HG03095 (cell line): ENCODE measurements at regions not wholly inside any gene's neighbourhood (a gene's known extent, or its start where the extent isn't known, plus 50 kb on each side); places are given as distances from the start of the nearest gene placed in this dataset.

ENCODE experiments used
- ATAC-seq: cut with Tn5 transposase; IDR thresholded peaks from one replicate; pipeline ENCODE4 v1.9.1; 2021; ENCODE audit warnings: moderate library complexity; ENCODE audit not compliant: unreplicated experiment

DNA sequence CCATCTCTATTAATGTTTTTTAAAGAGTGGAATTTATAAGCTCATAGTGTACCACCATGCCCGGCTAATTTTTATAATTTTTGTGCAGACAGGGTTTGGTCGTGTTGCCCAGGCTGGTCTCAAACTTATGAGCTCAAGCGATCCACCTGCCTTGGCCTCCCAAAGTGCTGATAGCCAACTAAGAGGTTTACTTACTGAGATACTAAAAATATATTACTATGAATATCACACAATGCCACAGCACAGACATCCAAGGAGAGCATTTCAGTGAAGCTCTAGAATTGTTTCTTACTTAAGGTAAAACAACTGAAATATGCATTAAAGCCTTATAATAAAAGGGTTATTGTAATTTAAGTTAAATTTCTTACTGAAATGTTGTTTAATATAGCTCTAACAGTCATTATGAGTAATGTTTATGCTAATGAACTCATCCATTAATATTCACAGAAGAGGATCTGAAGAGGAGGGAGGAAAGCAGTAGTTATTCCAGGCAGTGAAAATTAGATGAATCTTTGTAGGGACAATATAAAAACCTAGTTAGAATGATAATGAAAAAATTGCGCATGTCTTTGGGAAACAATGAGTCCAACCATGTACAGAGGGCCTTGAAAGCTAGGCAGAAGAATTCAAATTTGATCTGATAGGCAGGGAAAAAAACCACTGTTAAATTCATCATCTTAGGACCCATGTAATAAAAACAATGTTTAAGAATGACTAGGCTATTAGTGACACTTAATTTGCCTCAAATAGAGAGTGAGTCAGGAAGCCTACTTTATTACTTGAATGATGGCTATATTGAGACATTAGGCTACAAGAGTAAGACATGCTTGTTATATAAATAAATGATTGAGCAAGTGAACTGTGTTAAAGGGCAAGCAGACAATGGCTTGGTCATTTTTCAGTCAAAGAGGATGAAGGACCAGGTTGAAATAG, 99.2 kb downstream of the SLC41A2 start:
- no peak for ATAC-seq

DNA sequence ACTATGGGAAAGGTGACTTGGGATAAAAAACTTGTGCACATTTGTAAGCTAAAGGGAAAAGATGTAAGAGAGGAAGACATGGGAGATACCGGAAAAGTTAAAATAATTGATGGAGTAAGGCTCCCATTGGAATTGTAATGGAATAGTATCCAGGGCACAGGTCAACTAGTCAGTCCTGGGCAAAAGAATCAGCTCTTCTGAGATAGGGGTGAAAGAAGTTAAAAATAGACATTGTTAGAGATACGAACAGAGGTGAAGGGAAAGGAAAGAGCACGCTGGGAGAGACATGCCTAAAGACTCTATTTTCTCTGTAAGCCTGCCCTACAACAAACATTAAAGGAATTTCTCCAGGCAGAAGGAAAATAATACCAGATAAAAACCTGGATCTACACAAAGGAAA, 101.6 kb downstream of the SLC41A2 start:
- no peak for ATAC-seq

DNA sequence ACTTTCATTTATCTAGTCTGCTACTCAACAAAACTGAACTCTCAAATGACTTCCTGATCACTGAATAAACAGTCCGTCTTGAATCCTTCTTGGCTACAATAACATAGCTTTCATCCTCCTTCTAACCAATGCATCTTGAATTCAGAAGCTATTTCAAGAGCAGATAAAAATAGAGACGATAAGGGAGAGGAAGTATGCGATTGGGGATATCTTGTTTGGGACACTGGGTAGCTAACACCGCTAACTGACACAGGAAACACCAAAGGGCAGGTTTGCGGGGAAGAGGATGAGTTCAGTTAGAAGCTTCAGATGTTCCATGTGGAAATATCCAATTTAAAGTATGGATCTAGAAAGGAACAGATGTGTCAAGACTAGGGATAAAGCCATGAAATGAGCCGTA, 102.5 kb downstream of the SLC41A2 start:
- no peak for ATAC-seq

DNA sequence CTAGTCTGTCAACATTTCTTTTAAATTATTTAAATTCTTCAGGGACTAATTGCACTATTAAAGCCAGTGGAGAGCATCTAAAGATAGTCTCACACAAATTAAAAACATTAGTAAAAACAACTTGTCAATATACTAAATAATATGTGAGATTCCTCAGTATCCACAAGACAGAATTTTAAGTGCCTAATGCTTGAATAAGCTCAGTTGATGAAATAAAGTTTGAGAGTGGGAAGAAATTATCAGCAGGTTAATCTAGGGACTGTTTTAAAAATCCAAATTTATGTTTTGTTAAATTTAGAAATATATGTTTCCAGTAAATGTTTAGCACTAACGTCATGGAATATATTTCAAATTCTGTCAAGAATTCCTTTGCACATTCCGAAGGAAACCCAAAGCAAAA, 105.2 kb downstream of the SLC41A2 start:
- no peak for ATAC-seq

DNA sequence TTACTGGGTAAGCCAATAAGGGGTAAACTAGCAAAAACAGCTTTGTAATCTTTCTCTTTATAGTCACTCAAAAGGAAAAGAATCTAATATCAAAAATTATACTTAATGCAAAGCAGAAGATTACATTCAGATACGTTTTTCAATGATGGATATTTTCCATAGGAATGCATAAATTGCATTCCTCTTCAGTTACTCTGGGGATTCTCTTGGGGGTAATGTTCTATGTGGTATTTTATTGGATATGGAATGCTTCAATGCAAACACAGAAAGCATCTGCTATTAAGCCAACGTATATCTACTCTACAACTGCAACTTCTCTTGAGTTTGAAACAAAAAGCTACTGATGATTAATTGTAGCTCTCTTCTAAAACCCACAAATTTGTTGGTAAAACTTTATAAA, 106.0 kb downstream of the SLC41A2 start:
- ATAC-seq, result no peak

DNA sequence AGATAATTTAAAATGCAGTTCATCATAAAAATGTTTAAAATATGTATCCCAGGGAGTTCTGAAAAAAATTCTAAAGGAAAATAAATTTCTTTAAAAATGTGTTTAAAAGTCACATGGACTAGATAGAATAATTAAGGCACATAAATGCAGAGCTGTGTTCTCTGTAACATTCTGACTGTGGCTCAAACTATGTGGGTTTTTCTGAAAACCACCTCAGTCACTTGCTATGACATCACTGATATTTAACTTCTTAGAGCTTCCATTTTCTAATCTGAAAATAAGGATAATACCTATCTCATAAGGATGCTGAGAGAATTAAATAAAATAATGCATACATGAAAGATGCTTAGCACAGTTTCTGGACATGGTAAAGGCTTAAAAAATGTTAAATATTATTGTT, 107.3 kb downstream of the SLC41A2 start:
- ATAC-seq, result no peak

DNA sequence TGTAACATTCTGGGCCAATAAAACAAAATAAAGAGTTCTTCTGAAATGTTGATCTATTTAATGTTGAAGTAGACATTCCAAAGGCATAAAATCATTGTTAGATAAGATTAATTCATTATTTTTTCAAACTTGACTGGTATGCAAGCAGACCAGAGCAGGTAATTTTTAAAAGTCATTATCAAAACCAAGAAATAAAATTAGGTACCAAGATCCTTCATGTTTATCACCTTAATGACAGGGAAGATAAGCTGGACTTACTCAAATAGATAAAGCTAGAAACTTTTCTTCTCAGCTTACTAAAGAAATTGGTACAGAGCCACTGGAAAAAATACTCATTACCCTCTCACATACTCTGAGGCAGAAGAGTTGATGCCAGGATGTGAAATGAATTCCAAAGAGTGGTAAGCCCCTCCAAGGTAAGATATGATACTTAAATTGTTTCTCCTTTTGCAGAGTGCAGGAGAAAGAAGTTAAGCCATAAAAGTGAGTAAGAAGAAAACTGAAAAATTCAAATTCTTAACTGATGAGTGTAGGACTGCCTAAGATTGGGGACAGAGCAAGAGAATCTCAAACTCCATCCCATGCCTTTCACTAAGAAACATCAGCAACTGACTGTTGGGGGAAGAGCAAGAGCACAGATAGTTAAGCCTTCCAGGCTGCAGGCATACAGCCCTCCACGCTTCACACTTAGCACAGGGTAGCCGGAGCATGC, 111.9 kb downstream of the SLC41A2 start:
- no peak for ATAC-seq

DNA sequence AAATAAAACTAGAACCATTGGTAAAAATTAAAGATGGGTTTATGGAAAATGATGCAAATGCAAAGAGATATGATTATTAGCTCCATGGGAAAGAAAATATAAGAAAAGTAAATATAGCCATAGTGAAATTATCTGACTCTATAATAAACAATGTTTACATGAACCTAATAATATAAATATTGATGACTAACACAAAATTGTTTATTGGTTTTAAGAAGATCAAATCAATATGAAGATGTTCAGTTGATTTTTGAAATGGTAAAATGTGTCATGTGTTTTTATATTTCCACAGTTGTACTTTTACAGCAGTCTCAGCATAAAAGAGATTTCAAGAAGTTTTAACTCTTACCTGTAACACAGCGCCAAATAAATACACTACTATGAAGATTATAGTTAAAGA, 114.0 kb downstream of the SLC41A2 start:
- no peak for ATAC-seq

DNA sequence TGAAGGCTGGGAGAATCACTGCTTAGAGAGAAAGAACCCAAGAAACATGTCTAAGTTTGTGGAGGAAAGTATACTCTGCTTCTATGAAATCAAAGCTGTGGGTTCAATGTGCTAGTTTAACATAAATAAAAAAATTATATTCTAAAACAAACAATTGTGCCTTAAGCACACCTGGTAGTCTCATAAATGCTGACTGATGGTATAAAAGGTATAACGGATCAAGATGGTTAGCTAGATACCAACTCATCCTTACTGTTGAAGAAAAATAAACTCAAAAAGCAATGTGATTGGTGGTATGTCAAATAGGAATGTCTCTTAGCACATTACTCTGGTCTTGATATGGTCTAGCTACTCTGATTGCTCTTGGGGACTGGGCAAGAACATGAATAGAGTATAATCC, 117.8 kb downstream of the SLC41A2 start:
- no peak for ATAC-seq

DNA sequence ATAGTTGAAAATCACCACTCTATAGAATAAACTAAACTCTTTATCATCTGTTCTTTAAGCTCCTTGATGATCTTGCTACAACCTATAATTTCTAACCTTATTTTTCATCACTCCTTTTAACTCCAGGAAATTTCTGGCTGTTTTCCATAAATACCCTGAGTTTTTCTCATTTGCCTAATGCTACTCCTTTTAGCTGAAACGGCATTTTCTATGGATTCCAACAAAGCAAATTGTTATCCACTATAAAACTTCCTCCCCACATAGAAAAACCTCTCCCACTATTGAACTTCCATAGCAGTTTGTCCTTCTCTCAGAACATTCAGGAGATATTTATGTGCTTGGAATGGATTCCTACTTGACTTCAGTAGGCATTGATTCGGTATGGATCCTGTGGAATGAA, 122.8 kb downstream of the SLC41A2 start:
- no peak for ATAC-seq

DNA sequence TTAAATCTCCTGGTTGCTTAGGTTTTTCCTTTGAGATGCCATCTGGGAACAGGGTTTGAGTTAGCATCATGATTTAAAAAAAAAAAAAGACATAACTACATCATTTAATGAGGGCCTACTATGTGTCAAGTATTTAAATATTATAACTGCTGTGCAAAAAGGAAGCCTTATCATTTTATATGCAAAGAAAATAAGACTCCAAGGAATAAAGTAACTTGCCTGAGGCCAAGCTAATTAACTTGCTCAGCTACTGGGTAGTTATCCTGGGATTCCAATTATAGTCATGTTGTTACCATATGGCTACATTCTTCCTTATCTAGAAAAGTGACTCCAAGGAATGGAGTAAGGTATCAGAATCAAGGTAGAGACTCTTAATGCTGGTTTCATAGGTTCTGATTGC, 123.5 kb downstream of the SLC41A2 start:
- no peak for ATAC-seq

DNA sequence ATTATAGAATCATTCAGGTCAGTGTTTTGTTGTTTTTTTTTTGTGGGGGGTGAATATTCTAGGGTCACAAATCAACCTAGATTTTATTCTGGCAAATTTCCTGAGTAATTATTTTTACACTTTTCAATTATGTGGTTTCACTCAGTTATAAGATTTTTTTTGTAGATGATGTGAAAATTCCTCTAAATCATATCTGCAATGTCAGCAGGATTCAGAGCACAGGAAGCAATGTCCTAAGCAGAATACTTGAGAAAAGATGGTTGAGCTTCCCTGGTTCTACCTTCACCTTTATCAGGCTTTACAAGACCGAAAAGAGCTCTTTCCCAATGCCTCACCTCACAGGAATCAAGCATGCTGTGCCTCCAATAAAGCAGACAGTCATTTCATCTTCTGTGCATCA, 124.3 kb downstream of the SLC41A2 start:
- no peak for ATAC-seq

DNA sequence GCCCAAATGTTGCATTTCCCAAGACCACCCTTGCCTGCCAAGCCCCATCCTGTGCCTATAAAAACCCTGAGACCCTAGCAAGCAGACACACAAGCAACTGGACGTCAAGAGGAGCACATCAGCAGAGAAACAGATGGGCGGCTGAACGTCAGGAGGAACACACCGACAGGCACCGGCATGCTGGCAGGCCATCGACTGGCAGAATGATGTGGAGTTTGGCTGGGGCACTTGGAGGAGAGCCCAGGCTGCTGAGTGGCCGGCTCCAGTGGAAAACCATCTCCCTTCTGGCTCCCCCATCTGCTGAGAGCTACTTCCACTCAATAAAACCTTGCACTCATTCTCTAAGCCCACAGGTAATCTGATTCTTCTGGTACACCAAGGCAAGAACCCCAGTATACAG, 130.1 kb downstream of the SLC41A2 start:
- ATAC-seq, result no peak

DNA sequence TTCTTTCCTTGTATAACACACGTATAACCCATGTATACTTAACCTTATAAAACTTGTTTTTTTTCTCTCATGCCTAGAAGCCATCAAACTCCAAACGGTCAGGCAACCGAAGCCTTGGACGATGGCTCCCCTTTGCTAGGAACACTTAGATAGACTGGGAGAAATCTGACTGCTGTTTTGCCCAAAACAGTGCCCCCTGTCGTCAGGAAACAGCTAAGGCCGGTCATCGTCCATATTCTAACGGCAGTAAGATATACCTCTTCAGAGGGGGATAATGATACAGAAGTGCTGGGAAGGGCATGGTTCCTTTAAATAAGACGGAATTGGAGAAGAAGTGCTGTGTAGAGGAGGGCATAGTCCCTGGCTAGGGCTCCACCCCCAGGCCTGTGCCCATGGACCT, 130.5 kb downstream of the SLC41A2 start:
- no peak for ATAC-seq

DNA sequence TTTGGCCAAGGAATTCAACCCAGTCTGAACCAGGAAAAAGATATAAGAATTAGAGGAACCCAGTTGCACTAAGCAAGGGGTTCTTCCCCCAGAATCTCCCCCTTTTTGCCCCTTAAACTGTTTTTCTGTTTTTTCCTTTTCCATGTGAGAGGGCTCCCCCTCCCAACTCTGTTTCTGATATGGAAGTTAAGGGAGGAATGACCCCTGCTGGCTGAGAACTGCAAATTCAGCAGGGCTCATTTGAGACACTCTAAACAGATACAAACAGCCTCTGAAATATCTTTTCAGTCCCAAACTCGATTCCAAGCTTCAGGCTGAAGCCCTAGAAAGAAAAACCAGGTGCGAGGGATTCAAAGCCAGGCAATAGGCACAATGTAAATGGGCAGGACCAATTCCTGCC, 132.7 kb downstream of the SLC41A2 start:
- ATAC-seq, result no peak

DNA sequence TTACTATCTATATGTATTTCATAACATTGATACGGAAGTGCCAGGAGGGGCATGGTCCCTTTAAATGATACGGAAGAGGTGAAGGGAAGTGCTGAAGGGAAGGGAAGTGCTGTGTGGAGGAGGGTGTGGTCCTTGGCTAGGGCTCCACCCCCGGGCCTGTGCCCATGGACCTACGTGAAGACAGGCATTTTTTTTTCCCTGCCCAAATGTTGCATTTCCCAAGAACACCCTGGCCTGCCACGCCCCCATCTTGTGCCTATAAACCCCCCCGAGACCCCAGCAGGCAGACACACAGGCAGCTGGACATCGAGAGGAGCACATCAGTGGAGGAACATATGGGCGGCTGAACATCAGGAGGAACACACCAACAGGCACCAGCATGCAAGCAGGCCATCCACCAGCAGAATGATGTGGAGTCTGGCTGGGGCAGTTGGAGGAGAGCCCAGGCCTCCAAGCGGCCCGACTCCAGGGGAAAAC, 134.1 kb downstream of the SLC41A2 start:
- no peak for ATAC-seq

DNA sequence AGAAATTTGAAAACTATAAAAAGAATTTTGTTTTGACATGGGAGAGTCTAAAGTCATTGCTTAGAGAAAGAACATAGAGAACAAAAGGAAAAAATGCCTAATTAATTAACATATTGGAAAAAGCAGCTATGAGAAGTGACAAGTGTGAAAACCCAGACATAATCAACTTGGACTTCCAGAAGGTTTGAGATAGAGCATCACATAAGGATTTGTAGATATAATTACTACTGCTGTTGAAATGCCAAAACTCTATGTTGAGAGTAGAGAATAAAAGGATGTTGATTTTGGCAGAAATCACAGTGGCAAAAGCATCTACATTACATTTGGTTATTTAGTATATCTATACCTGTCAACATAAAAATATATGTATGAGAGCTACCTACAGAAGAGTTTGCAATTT, 135.1 kb downstream of the SLC41A2 start:
- ATAC-seq, result no peak

DNA sequence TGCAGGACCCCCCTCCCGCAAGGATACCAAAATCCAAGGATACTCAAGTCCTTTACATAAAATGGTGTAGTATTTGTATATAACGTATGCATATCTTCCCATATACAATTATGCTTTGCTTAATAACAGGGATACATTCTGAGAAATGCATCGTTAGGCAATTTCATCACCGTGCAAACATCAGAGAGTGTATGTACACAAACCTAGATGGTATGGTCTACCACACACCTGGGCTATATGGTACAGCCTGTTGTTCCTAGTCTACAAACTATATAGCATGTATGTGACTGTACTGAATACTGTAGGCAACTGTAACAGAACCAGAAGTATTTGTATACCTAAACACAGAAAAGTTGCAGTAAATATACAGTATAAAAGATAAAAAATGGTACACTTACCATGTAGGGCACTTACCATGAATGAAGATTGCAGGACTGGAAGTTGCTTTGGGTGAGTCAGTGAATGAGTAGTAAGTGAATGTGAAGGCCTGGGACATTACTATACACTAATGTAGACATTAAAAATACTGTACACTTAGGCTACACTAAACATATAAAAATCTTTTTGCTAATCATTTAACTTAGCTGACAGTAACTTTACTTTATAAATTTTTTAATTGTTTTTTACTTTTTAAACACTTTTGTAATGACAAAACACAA, 141.1 kb downstream of the SLC41A2 start:
- ATAC-seq, result no peak

DNA sequence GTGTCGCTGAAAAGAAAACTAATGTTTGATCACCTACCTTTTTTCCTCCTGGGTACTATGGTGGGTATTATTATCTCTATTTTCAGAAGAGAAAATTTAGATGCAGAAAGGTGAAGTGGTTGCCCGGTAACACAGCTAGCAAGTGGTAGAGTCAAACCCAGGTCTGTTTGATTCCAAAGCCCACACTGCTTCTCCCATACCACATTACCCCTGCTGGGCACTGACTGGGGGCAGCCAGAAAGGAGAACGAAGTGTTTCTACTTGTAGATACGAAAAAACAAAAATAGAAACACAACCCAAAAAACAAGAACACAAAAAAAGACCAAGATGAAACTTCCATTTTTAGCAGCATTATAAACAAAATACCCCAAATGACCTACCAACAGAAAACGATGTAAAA, 142.2 kb downstream of the SLC41A2 start:
- no peak for ATAC-seq

DNA sequence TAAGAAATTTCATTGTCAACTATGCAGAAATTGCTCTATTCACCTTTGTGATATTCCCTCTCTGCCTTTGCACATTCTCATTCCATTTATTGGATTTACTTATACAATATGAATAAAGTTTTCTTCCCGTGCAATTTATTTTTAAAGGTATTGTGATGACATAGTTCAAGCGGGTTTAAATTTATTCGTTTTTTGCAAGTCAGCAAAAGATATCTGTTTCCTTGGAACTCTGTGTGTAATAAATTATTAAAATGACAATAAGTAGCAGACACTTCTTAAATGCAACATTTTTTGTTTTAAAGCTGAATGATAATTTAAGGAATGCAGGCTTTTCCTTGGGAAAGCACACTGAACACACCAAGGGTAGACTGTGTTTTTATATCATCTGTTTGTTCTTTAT, 143.1 kb downstream of the SLC41A2 start:
- ATAC-seq, result no peak
